Endodermal cell (in vitro differentiated cells): ENCODE measurements at regions not wholly inside any gene's neighbourhood (a gene's known extent, or its start where the extent isn't known, plus 50 kb on each side); places are given as distances from the start of the nearest gene placed in this dataset.

Experiments
- DNase-seq: peaks from one replicate; pipeline ENCODE4 v3.0.0-alpha.2; 2017
- H3K27ac ChIP-seq: 2 replicates; pipeline ENCODE4 v1.5.1; 2013; ENCODE audit warnings: mild to moderate bottlenecking, low read depth, low read length, moderate library complexity
- H3K27me3 ChIP-seq: 2 replicates; pipeline ENCODE4 v1.6.1; 2013; ENCODE audit warnings: mild to moderate bottlenecking, low read length, moderate library complexity; ENCODE audit not compliant: insufficient read depth, control insufficient read depth, poor library complexity, severe bottlenecking
- H3K36me3 ChIP-seq: 2 replicates; pipeline ENCODE4 v1.7.0; 2013; ENCODE audit warnings: mild to moderate bottlenecking, low read length, moderate library complexity; ENCODE audit not compliant: control insufficient read depth, insufficient read depth
- H3K4me1 ChIP-seq: one replicate; pipeline ENCODE4 v1.7.0; 2013; ENCODE audit warnings: low read length; ENCODE audit not compliant: control insufficient read depth, insufficient read depth
- H3K4me3 ChIP-seq: 2 replicates; pipeline ENCODE4 v1.5.1; 2013; ENCODE audit warnings: mild to moderate bottlenecking, low read length, moderate library complexity
- H3K9ac ChIP-seq: 2 replicates; pipeline ENCODE4 v1.6.1; 2013; ENCODE audit warnings: mild to moderate bottlenecking, low read length, moderate library complexity; ENCODE audit not compliant: poor library complexity, severe bottlenecking; ENCODE audit errors: extremely low read depth
- H3K9me3 ChIP-seq: 2 replicates; pipeline ENCODE4 v1.6.1; 2013; ENCODE audit warnings: mild to moderate bottlenecking, low read length, moderate library complexity; ENCODE audit not compliant: control insufficient read depth
- H3K27ac Mint-ChIP-seq: 2 replicates; pipeline ENCODE4 v1.8.0; 2020; ENCODE audit warnings: mixed read lengths
- H3K27me3 Mint-ChIP-seq: 2 replicates; pipeline ENCODE4 v1.8.0; 2021; ENCODE audit warnings: mild to moderate bottlenecking, mixed read lengths; ENCODE audit not compliant: insufficient read depth
- H3K36me3 Mint-ChIP-seq: 2 replicates; pipeline ENCODE4 v1.8.0; 2020; ENCODE audit warnings: low read depth, mixed read lengths
- H3K4me1 Mint-ChIP-seq: 2 replicates; pipeline ENCODE4 v1.8.0; 2020; ENCODE audit warnings: mixed read lengths
- H3K4me3 Mint-ChIP-seq: 2 replicates; pipeline ENCODE4 v1.8.0; 2020; ENCODE audit warnings: mild to moderate bottlenecking, moderate library complexity, mixed read lengths
- H3K9me3 Mint-ChIP-seq: 2 replicates; pipeline ENCODE4 v1.8.0; 2020; ENCODE audit warnings: mild to moderate bottlenecking, mixed read lengths
- WGBS, 2 experiments: methylation state at CpG; one replicate each; pipeline versions ENCODE4 v1.1.5 to v1.1.7; 2013; ENCODE audit warnings: missing lambda C conversion rate in 2 of 2, mixed read lengths in 1 of 2; ENCODE audit not compliant: insufficient coverage in 1 of 2, insufficient read length in 1 of 2; 5-methylcytosine and 5-hydroxymethylcytosine counted together
- TF ChIP-seq, protein P1 (sequence below): fragments of 200-600 bp; sonication (generic); conservative IDR thresholded peaks from 2 replicates; pipeline ENCODE4 v1.5.0; 2021; ENCODE audit warnings: antibody characterized with exemption, mild to moderate bottlenecking

DNA sequence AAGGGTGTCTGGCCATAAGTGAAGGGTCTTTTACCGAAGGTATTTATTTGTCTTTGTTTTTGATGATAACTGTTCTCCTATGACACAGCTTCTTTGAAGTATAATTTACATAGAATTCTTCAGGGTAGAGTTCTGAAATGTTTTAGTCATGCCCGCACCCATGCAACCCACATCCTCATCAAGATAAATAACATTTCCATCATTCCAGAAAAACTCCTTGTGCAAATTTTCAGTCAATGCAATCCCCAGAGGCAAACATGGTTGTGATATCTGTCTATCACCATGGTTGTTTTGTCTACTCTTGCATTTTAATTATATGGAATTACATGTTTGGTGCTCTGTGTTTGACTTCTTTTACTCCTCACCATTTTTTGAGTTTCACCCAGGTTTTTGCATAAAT, 837.8 kb downstream of the AACS start:
- H3K4me1 Mint-ChIP-seq: no peaks in the 10 kb centered on the region
- H3K9me3 Mint-ChIP-seq: peaks cover 13% of the 10 kb centered on the region
- Histone ChIP-seq H3K4me3 (no peak overlapping the region), H3K9me3 (peaks cover 49% of the 10 kb centered on the region), H3K27me3 (no peaks in the 10 kb centered on the region), H3K9ac (no peak overlapping the region), H3K27ac (no peak overlapping the region), H3K36me3 (no peaks in the 10 kb centered on the region), H3K4me1 (no peaks in the 10 kb centered on the region)
- H3K36me3 Mint-ChIP-seq: no peaks in the 10 kb centered on the region
- 77% methylated on average over 2 of the region's 2 CpGs; no CpG with 5 or more reads in 1 of the 2 experiments for WGBS, 2 experiments
- TF ChIP-seq, protein P1, sequence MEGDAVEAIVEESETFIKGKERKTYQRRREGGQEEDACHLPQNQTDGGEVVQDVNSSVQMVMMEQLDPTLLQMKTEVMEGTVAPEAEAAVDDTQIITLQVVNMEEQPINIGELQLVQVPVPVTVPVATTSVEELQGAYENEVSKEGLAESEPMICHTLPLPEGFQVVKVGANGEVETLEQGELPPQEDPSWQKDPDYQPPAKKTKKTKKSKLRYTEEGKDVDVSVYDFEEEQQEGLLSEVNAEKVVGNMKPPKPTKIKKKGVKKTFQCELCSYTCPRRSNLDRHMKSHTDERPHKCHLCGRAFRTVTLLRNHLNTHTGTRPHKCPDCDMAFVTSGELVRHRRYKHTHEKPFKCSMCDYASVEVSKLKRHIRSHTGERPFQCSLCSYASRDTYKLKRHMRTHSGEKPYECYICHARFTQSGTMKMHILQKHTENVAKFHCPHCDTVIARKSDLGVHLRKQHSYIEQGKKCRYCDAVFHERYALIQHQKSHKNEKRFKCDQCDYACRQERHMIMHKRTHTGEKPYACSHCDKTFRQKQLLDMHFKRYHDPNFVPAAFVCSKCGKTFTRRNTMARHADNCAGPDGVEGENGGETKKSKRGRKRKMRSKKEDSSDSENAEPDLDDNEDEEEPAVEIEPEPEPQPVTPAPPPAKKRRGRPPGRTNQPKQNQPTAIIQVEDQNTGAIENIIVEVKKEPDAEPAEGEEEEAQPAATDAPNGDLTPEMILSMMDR: no peak
- H3K27ac Mint-ChIP-seq: no peak overlapping the region
- no peak for DNase-seq
- H3K4me3 Mint-ChIP-seq: no peak overlapping the region
- H3K27me3 Mint-ChIP-seq: peaks cover 2% of the 10 kb centered on the region

DNA sequence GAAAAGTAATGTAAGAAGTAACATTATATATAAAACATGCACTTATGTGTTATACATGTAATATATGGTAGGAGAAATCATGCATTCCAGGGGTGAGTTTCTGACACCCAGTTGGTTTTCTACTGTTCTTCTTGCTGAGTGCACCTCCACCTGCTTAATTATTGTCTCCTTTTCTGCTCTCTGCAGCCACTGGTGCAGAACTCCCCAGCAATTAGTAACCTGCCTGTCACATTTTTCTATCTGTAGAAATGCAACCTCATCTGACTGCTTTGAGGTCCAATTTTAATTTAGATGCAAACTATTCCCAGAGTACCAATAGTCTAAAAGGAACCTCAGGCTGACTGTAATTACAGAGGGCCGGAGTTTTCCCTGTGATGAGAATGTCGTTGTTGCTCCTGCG, 842.1 kb downstream of the AACS start:
- TF ChIP-seq, protein P1: no peak
- Mint-ChIP-seq H3K27ac (no peak overlapping the region), H3K4me3 (no peak overlapping the region), H3K36me3 (no peaks in the 10 kb centered on the region), H3K4me1 (no peaks in the 10 kb centered on the region), H3K27me3 (no peaks in the 10 kb centered on the region), H3K9me3 (peaks cover 24% of the 10 kb centered on the region)
- no peak overlapping the region for H3K27ac ChIP-seq
- no peak for DNase-seq
- H3K27me3 ChIP-seq: no peaks in the 10 kb centered on the region
- H3K9me3 ChIP-seq: peaks cover 68% of the 10 kb centered on the region
- H3K9ac ChIP-seq: no peak overlapping the region
- no peak overlapping the region for H3K4me3 ChIP-seq
- WGBS, 2 experiments: 76 to 89% methylated on average over 3 of the region's 3 CpGs
- H3K36me3 ChIP-seq: no peaks in the 10 kb centered on the region
- no peaks in the 10 kb centered on the region for H3K4me1 ChIP-seq

DNA sequence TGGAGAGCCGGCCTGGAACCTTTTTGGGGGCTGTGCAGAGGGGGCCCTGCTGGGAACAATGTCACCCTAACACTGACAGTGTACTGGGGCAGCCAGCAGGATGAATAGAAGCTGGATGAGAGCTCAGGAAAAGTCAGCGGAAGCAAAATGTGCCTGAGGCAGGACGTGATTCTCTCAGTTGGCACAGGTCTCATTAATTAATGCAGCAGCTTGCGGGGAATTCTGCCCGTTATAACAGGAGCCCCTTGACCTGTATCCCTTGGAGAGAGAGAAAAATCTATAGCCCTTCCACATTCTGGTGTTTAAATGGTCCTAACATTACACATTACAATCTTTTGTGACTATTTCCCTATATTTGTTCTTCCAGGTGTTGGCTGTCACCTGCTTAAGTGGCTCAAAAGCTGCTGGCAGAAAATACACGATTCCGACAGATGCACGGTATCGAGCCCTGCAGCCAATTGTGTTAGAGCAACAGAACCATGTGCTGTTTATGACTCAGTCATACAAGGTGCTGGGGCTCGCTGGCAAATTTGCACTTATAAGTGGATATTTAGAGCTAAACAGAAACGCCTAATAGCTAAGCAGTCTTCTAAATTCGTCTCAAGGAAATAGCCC, 854.7 kb downstream of the AACS start:
- H3K27ac ChIP-seq: no peak overlapping the region
- TF ChIP-seq, protein P1: no peak
- no peak overlapping the region for H3K27ac Mint-ChIP-seq
- H3K36me3 Mint-ChIP-seq: no peaks in the 10 kb centered on the region
- H3K9ac ChIP-seq: no peak overlapping the region
- WGBS, 2 experiments: 86 to 90% methylated on average over 9 to 12 of the region's 12 CpGs
- H3K4me3 Mint-ChIP-seq: no peak overlapping the region
- peaks cover 6% of the 10 kb centered on the region for H3K27me3 Mint-ChIP-seq
- no peaks in the 10 kb centered on the region for H3K27me3 ChIP-seq
- DNase-seq: no peak
- no peaks in the 10 kb centered on the region for H3K9me3 Mint-ChIP-seq
- H3K4me1 Mint-ChIP-seq: peaks cover 4% of the 10 kb centered on the region
- no peaks in the 10 kb centered on the region for H3K36me3 ChIP-seq
- H3K4me1 ChIP-seq: no peaks in the 10 kb centered on the region
- H3K4me3 ChIP-seq: no peak overlapping the region
- H3K9me3 ChIP-seq: peaks cover 50% of the 10 kb centered on the region
